ENCODE measurements at regions not wholly inside any gene's neighbourhood (a gene's known extent, or its start where the extent isn't known, plus 50 kb on each side); places are given as distances from the start of the nearest gene placed in this dataset.
"Not testable (repeated sequence)": the region's sequence is repeated elsewhere in the genome, so short reads cannot be mapped to it uniquely, and the experiment has no call there.

DNA sequence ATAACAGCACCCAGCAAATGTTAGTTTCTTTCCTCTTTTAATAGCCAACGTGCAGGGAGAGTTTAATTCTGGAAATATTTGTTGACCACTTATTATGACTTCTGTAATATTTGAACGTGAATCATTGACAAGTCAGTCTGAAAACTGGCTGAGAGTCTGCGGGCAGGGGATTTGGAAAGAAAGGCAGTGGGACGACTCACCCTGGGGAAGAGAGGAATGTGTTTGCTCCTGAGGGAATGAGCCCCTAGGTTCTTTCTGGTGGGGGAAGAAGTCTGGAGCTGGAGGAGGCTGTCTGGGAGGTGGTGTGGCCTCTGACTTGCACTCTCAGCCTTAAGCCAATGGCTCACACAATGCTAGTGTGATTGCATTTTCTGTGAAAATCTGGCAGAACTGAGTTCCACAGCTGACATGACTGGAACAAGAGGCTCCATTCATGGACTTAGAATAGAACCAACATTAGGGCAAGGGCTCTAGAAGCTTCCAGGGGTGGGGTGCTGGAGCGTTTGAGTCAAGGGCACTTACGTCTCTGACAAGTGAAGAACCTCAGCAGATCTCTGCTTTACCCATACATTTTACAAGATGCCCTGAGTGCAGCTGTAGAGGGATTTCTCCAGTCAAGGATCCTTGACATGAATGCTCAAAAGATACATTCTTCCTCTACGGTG is 100.7 kb downstream of the KBTBD2 start:
- H3K9me3 Mint-ChIP-seq; H3K27ac Mint-ChIP-seq; DNase-seq (ENCODE audit: low spot score); H3K36me3 Mint-ChIP-seq; CTCF ChIA-PET; POLR2A ChIA-PET; H3K4me3 Mint-ChIP-seq; H3K4me1 Mint-ChIP-seq; ATAC-seq: not testable (repeated sequence)
- H3K27me3 Mint-ChIP-seq (ENCODE audit: low read depth), result peaks cover 36% of the 10 kb centered on the region

DNA sequence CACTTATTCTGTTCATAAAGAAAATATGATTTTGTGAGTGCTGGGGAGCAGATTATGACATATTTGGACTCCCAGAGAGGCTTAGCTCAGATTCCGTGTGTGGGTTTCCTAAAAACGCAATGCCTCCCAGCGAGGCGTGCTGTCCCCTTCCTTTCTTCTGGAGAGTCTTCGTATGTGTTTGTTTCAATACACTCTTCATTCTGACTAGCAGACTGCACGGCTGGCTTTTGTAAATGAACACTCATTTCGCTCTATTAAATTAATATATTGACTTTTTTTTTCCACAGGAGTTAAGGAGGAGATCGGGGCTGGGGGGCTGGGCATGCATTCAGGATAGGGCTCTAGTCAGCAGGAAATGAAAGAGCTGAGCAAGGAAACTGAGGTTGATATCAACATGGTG is 102.3 kb downstream of the KBTBD2 start:
- DNase-seq (ENCODE audit: low spot score); H3K4me3 Mint-ChIP-seq; H3K36me3 Mint-ChIP-seq; H3K9me3 Mint-ChIP-seq; H3K27ac Mint-ChIP-seq; ATAC-seq: not testable (repeated sequence)
- peaks cover 18% of the 10 kb centered on the region for H3K4me1 Mint-ChIP-seq
- POLR2A ChIA-PET, result interaction anchor here (0.6 to 0.9 kb wide), 2 partner anchors 117 to 151 kb away, joined by 3 to 4 read pairs; no protein-coding TSS in a partner anchor
- CTCF ChIA-PET, result interaction anchor here (0.6 kb wide), 1 partner anchor 1954 kb away, joined by 3 read pairs; no protein-coding TSS in a partner anchor
- peaks cover 43% of the 10 kb centered on the region for H3K27me3 Mint-ChIP-seq (ENCODE audit: low read depth)

DNA sequence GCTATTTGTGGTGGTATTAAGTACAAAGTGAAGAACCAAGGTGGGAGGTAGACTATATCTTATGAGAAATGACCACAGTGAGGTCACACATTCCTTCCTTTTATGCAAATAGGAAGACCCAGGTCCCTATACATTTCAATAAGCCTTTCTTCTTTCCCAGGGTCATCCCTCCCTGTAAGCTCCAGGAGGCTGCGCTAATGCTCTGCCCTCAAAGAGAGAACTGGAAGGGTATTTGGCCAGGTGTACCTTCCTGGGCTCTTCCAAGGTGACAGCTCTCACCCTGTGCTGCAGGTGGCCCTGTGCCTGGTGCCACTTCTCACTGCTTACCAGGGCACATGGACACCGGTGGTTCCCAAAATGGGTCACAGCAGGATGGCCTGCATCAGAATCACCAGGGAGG is 103.4 kb downstream of the KBTBD2 start:
- H3K27ac Mint-ChIP-seq; H3K4me3 Mint-ChIP-seq; DNase-seq (ENCODE audit: low spot score); POLR2A ChIA-PET; H3K36me3 Mint-ChIP-seq; H3K9me3 Mint-ChIP-seq: not testable (repeated sequence)
- CTCF ChIA-PET, result interaction anchor here (0.7 kb wide), 1 partner anchor 1182 kb away, joined by 4 read pairs; no protein-coding TSS in a partner anchor
- peaks cover 44% of the 10 kb centered on the region for H3K27me3 Mint-ChIP-seq (ENCODE audit: low read depth)
- peak; percentile 78 for ATAC-seq
- peaks cover 22% of the 10 kb centered on the region for H3K4me1 Mint-ChIP-seq

DNA sequence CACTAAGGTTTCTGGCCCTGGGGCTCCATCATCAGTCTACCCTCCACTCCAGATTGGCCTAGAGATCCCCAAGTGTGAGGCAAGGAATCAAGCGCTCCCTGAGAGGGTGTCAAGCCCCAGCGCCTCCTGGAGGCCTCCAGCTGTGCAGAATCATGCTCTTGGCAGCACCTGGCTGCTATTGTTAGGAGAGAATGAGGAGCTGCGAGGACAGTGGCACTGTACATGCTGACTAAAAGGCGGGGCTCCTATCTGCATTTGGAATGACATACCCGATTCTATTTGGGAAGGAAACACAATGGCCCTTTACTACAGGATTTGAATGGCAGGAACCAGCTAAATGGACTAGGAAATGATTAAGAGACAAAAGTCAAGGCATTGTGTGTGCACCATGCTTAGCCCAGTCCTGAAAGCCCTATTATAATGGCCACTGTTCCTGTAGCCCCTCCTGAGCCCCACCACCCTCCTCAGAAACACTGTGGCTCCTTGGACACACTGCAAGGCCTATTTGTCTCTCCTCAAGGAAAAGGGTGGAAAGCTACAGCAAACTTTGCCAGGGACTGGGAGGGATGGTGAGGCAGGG is 106.1 kb downstream of the KBTBD2 start:
- not testable (repeated sequence) for H3K27ac Mint-ChIP-seq, ATAC-seq, H3K4me3 Mint-ChIP-seq, H3K36me3 Mint-ChIP-seq
- peaks cover 29% of the 10 kb centered on the region for H3K9me3 Mint-ChIP-seq
- CTCF ChIA-PET, result interaction anchor here (1.3 kb wide), 1 partner anchor 15 kb away, joined by 4 read pairs; no protein-coding TSS in a partner anchor
- H3K27me3 Mint-ChIP-seq (ENCODE audit: low read depth), result peaks cover 49% of the 10 kb centered on the region
- POLR2A ChIA-PET, result interaction anchor here (0.8 kb wide), 1 partner anchor 172 kb away, joined by 3 read pairs; the partner anchor contains the start of gene FKBP9
- peak; percentile 21 for DNase-seq (ENCODE audit: low spot score)
- H3K4me1 Mint-ChIP-seq, result peaks cover 22% of the 10 kb centered on the region

DNA sequence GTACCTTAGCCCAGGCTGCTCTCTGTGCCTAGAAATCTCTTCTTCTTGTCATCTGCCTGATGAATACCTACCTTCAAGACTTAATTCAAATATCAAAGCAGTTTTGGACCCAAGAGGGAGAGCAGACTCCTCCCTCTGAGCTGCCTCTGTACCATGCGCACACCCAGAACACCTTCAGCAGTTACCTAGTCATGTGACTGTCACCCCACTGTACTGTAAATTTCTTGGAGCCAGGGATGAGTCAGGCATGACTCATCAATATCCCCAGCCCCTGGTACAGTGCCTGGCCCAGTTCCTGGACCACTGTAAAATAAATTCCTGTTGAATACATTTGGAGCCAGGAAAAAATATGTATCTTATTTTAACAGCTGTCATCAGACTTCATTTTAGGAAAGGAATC is 111.7 kb downstream of the KBTBD2 start:
- H3K27ac Mint-ChIP-seq; CTCF ChIA-PET; H3K36me3 Mint-ChIP-seq; POLR2A ChIA-PET; H3K4me3 Mint-ChIP-seq; DNase-seq (ENCODE audit: low spot score); H3K4me1 Mint-ChIP-seq; ATAC-seq: not testable (repeated sequence)
- Mint-ChIP-seq H3K9me3 (peaks cover 30% of the 10 kb centered on the region), H3K27me3 (ENCODE audit: low read depth) (peaks cover 21% of the 10 kb centered on the region)

DNA sequence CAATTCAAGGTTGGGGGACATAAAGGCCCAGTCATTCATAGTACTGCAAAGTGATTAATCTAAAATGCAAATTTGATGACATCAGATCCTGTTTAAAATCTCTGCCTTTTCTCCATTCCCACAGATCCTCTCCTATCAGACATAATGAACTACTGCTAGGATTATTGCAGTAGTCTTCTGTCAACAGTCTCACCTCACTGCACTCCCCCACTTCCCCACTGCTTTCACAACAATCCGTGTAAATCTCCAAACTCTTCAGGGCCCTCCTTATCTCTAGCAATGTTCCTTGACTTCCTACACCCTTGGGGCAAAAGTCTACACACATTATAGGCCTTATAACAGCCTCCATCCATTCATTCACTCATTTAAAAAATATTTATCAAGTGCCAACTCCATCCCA is 112.4 kb downstream of the KBTBD2 start:
- no peak for ATAC-seq
- no peak for DNase-seq (ENCODE audit: low spot score)
- Mint-ChIP-seq H3K27ac (no peak overlapping the region), H3K4me3 (no peak overlapping the region), H3K27me3 (ENCODE audit: low read depth) (peaks cover 21% of the 10 kb centered on the region), H3K36me3 (no peaks in the 10 kb centered on the region; the same call in 1 of the 2 replicates), H3K9me3 (peaks cover 30% of the 10 kb centered on the region), H3K4me1 (peaks cover 7% of the 10 kb centered on the region)
- TF ChIP-seq NFYB (CRISPR knock-in tag; conservative IDR thresholded peaks at IDR 0.05; ENCODE audit: low read depth) (no peak), SMAD4 (CRISPR knock-in tag; IDR thresholded peaks at IDR 0.05) (no peak), OVOL2 (CRISPR knock-in tag; IDR thresholded peaks at IDR 0.05; ENCODE audit: borderline replicate concordance) (no peak), NFATC4 (CRISPR knock-in tag; IDR thresholded peaks at IDR 0.05) (no peak)
- TF ChIP-seq, protein P1, sequence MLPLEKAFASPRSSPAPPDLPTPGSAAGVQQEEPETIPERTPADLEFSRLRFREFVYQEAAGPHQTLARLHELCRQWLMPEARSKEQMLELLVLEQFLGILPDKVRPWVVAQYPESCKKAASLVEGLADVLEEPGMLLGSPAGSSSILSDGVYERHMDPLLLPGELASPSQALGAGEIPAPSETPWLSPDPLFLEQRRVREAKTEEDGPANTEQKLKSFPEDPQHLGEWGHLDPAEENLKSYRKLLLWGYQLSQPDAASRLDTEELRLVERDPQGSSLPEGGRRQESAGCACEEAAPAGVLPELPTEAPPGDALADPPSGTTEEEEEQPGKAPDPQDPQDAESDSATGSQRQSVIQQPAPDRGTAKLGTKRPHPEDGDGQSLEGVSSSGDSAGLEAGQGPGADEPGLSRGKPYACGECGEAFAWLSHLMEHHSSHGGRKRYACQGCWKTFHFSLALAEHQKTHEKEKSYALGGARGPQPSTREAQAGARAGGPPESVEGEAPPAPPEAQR (CRISPR knock-in tag; IDR thresholded peaks at IDR 0.05), result no peak
- TF ChIP-seq, protein P2, sequence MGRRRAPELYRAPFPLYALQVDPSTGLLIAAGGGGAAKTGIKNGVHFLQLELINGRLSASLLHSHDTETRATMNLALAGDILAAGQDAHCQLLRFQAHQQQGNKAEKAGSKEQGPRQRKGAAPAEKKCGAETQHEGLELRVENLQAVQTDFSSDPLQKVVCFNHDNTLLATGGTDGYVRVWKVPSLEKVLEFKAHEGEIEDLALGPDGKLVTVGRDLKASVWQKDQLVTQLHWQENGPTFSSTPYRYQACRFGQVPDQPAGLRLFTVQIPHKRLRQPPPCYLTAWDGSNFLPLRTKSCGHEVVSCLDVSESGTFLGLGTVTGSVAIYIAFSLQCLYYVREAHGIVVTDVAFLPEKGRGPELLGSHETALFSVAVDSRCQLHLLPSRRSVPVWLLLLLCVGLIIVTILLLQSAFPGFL (CRISPR knock-in tag; IDR thresholded peaks at IDR 0.05; ENCODE audit: borderline replicate concordance), result no peak
- ChIA-PET POLR2A (no interaction called here), CTCF (no interaction called here)

DNA sequence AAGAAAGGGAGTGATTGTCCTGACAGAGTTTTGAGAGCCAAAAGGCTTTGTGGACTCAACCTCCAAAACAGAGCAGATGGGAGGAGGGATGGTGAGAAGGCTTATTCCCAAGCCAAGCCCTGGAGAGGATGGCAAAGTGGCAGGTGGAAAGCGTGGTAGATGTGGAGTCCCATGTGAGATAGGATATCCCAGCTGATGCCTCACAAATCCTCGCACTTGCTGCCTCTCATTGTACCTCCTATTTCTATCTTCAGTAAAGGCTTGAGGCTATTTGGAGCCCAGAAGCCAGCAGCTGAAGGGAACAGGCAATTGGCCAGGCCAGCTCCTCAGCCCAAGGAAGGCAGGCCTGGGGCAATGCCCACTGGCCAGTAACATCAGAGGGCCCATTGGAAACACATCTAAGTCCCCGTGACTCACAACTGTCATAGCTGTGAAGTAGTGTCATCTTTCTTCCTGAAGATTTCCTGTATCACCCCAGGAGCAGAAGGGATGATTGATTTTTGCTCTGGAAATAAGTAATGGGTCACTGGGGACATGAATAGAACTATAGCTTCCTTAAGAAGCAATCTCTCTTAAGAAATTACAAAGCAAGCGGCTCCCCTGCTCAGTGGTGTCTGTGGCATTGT is 114.4 kb downstream of the KBTBD2 start:
- H3K4me1 Mint-ChIP-seq; POLR2A ChIA-PET; H3K36me3 Mint-ChIP-seq; H3K27ac Mint-ChIP-seq; DNase-seq (ENCODE audit: low spot score); CTCF ChIA-PET; ATAC-seq; H3K4me3 Mint-ChIP-seq: not testable (repeated sequence)
- H3K9me3 Mint-ChIP-seq, result peaks cover 25% of the 10 kb centered on the region
- peaks cover 21% of the 10 kb centered on the region for H3K27me3 Mint-ChIP-seq (ENCODE audit: low read depth)

DNA sequence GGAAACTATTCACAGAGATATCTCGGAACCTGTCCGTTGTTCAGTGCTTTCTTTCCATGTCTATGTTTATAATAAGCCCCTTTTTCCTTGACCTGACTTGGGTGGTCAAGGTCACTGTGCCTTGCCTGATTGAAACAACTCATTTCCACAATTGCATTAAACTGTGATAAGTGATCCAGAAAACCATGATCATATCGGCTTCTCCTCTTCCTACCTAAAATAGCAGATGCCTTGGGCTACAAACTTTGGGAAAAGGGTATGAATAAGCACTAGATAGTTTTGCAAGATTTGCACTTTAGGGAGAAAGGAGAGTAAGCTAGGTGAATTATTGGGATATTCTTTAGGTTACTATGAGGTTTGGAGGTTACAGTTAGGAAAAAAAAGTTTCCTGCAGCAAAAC is 115.2 kb downstream of the KBTBD2 start:
- H3K4me3 Mint-ChIP-seq; H3K4me1 Mint-ChIP-seq; H3K36me3 Mint-ChIP-seq; DNase-seq (ENCODE audit: low spot score); POLR2A ChIA-PET; H3K27ac Mint-ChIP-seq; CTCF ChIA-PET; ATAC-seq: not testable (repeated sequence)
- peaks cover 18% of the 10 kb centered on the region for H3K27me3 Mint-ChIP-seq (ENCODE audit: low read depth)
- peaks cover 19% of the 10 kb centered on the region for H3K9me3 Mint-ChIP-seq

DNA sequence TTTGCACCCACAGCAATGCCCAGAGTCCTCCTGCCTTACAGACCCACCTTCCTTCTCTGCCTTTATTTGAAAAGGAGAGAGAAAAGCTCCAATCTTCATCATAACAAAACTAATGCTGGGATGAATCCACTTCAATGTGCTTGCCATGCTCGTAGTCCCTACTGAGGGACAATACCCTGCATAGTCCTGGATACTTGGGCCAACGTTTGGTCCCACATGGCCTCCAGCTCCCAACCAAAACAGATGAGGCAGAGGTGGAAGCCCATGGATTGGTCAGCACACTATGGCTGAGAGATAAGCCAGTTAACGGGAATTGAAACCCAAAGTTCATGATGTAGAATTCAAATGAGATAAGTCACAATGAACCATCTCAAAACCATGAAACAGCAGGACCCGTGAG is 115.8 kb downstream of the KBTBD2 start:
- ATAC-seq; H3K27ac Mint-ChIP-seq; POLR2A ChIA-PET; H3K4me1 Mint-ChIP-seq; DNase-seq (ENCODE audit: low spot score); H3K4me3 Mint-ChIP-seq; H3K36me3 Mint-ChIP-seq: not testable (repeated sequence)
- H3K27me3 Mint-ChIP-seq (ENCODE audit: low read depth), result peaks cover 18% of the 10 kb centered on the region
- CTCF ChIA-PET, result interaction anchor here (1.7 kb wide), 1 partner anchor 334 kb away, joined by 4 read pairs; the partner anchor contains the start of gene RP9
- peaks cover 13% of the 10 kb centered on the region for H3K9me3 Mint-ChIP-seq

Data from WTC11 (cell line).